Stimulated activated CD8-positive, alpha-beta memory T cell treated with anti-CD3 and anti-CD28 coated beads, Interleukin-12 subunit alpha, Interleukin-12 subunit beta, amount 100 ng/mL, for 24 hours (primary cell): ENCODE measurements at regions not wholly inside any gene's neighbourhood (a gene's known extent, or its start where the extent isn't known, plus 50 kb on each side); places are given as distances from the start of the nearest gene placed in this dataset.

Experiments
- DNase-seq: peaks from one replicate; pipeline ENCODE4 v3.0.0-alpha.2; 2020; ENCODE audit errors: extremely low read depth

DNA sequence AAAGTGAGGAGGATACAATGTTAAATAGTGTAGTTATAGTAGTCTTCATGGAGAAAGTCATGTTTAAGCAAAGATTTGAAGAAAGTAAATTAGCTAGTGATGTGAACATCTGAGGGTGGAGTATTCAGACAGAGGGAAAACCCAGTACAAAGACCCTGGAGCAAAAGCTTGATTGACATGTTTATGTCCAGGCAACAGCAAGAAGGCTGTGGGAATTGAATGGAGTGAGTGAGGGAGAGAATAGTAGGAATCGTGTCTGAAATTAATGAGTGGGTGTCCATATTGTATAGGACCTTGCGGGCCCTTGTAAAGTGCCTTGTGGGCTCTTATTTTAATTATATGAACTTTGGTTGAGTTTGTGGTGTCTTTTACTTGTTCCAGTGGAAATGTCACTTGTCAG, 424.1 kb upstream of the KIRREL3 start:
- DNase-seq, result no peak

- no peak for DNase-seq
Measured at GRCh38 chr11:127420139-127420538, 419.6 kb upstream of the KIRREL3 start.

- DNase-seq, result no peak
Measured at GRCh38 chr11:127412722-127413380, 412.3 kb upstream of the KIRREL3 start.

DNA sequence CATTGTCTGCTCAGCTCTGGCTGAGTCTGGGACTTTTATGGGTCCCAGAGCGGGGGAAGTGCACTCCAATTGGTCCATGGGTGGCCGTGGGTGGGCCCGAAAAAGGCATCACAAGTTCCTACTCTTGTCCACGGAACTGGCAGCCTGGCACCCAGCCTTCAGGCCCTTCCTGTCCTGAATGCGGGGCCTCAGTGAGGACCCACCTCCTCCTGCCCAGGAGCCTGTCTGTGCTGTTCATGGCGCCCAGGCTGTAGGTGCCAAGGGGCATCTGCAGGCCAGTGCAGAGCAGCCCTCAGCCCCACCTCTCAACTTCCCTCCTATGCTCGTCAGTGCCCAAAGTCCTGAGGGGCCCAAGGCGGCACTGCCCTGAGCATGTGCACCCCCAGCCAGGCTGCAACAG, 411.7 kb upstream of the KIRREL3 start:
- DNase-seq, result no peak

GRCh38 chr11:127411283-127411682, 410.7 kb upstream of the KIRREL3 start:
- DNase-seq, result no peak

DNA sequence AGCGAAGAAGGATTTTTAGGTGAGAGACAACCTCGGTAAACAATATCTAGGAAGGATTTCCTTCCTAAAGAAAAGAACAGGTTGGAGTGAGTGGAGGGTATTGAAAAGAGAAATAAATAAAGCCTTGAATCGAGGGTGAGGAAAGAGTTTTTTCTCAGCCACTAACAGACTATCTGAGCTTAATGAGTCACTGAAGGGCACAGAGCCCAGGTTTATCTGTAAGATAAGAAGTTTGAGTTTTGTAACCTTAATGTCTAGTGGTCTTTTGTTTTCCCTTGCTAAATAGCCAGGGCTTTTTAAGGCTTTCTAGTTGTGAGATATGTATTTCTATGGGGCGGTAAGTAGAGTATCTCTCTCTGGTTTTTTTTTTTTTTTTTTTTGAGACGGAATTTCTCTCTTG, 394.5 kb upstream of the KIRREL3 start:
- no peak for DNase-seq

GRCh38 chr11:127393460-127393997, 393.0 kb upstream of the KIRREL3 start:
- no peak for DNase-seq

DNA sequence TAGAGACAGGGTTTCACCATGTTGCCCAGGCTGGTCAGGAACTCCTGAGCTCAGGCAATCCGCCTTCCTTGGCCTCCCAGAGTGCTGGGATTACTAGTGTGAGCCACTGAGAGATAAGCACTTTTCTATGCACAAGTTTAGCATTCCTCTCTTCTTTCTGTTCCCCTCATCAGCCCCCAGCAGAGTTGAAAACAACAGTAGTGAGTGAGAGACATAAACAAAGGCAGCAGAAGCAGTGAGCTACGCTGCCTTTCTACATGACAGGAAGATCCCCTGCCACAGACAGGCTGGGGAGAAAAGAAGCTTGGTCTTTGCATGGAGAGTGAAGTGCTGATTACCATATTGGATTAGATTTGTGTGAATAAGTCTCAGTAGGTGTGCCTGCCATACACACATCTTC, 392.0 kb upstream of the KIRREL3 start:
- DNase-seq, result no peak

GRCh38 chr11:127390465-127390864, 389.9 kb upstream of the KIRREL3 start:
- DNase-seq, result no peak

DNA sequence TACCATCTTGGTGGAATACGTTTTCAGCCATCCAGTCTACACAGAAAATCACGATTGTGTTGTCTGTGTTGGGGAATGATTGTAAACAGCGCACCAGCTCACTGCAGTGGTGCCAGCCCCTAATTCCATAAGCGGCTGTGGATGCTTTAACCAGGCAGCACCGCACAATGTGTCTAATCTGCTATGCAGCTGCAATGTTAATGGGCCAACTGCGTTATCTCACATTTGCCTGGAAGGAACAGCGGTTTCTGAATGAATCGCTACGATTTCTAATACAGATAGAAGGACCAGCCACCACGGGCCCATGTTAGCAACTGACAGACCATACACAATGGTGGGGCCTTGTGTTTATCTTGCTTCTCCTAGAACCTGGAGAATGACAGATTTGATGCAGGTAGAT, 384.5 kb upstream of the KIRREL3 start:
- no peak for DNase-seq

DNA sequence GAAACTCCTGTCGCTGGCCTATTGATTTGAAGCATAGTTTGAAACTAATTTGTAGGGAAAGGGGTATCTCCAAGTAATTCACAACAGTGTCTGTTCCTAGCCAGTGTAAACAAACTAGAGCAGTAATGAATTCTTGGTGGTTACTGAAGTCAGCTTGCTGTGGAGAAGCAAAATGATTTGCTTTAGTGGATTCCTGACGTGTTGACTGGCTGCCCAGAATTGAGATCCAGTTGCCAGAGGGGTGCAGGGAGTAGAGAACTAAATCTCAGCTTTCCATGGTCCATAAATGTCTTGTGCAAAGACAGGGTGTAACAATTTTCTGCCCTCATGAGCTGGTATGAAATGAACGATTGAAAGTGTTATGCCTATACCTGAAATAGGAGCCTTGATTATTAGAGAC, 382.5 kb upstream of the KIRREL3 start:
- DNase-seq, result no peak

GRCh38 chr11:127381247-127381646, 380.7 kb upstream of the KIRREL3 start:
- DNase-seq, result no peak

GRCh38 chr11:127379686-127380085, 379.1 kb upstream of the KIRREL3 start:
- DNase-seq, result no peak

GRCh38 chr11:127376301-127376700, 375.7 kb upstream of the KIRREL3 start:
- no peak for DNase-seq

GRCh38 chr11:127369356-127369755, 368.8 kb upstream of the KIRREL3 start:
- no peak for DNase-seq

DNA sequence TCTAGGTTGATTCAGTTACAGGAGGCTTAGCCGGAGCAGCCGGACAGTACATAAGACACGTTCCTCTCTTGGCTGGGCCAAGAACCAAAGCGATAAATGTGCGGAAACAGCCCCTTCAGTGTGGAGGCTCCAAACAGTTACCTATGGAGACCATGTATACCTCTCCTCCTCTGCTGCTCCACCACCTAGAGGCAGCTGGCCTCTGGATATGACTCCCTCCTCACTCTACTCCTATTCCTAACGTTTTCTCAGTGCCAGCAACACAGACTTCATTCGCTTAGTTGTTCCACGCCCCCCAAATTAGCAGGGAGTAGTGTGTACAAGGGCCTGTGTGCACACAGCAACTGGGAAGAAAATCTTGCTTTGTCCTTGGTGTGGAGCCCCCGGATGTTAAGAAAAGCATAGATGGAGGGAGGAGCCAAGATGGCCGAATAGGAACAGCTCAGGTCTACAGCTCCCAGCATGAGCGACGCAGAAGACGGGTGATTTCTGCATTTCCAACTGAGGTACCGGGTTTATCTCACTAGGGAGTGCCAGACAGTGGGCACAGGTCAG, 362.3 kb upstream of the KIRREL3 start:
- no peak for DNase-seq

DNA sequence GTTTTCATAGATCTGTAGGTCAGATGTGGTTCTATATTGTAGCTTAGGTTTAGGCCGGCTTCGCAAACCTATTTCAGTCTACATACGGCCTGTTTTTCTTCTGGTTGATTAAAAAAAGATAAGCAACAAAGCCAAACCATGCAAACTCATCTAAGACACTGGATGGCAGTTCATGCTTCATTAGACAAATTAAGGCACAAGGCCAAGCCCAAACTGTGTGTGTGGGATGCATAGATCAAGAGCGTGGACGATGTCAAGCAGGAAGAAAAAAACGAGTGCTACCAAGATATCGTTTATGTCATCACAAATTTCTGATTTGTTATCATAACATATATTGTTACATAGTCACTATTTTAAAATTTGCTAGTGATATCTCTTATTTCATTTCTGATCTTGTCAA, 357.6 kb upstream of the KIRREL3 start:
- DNase-seq, result no peak

GRCh38 chr11:127350476-127350875, 349.9 kb upstream of the KIRREL3 start:
- DNase-seq, result no peak

- no peak for DNase-seq
Measured at GRCh38 chr11:127345819-127346459, 345.4 kb upstream of the KIRREL3 start.

DNA sequence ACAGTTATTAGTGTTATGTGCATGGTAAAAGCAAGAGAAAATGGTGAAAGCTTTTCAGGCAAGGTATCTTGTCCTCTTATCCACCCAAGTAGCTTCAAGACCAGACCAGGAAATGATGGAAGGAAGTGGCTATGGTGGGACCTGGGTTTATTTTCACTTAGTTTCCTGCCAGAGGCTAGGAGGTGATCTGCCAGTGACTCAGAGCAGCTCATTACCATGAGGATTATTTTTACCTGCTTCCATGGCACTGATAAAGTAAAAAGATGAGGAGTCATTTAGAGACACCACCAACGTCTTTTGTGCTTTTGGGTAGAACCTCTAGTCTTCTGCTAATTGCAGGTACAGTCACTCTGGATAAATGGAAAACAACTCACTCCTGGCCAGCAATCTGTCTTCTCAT, 339.9 kb upstream of the KIRREL3 start:
- no peak for DNase-seq

DNA sequence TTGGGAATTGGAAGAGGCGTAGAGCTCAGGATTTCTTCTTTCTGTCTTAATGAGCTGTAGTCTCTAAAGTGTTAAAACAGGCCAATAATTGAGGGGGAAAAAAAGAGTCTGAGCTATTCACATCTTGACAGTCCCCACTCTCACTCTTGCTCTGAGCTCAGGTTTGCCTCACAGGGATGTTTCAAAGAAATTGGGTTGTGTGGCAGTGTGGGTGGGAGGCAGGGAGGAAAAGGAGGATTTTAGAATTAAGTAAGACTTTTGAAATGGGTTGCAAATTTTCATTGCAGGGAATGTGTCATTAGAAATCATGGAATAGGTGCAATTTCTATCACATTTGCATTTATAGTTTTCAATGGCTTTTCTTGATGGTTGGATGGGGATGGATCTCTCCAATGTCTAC, 338.8 kb upstream of the KIRREL3 start:
- no peak for DNase-seq

DNA sequence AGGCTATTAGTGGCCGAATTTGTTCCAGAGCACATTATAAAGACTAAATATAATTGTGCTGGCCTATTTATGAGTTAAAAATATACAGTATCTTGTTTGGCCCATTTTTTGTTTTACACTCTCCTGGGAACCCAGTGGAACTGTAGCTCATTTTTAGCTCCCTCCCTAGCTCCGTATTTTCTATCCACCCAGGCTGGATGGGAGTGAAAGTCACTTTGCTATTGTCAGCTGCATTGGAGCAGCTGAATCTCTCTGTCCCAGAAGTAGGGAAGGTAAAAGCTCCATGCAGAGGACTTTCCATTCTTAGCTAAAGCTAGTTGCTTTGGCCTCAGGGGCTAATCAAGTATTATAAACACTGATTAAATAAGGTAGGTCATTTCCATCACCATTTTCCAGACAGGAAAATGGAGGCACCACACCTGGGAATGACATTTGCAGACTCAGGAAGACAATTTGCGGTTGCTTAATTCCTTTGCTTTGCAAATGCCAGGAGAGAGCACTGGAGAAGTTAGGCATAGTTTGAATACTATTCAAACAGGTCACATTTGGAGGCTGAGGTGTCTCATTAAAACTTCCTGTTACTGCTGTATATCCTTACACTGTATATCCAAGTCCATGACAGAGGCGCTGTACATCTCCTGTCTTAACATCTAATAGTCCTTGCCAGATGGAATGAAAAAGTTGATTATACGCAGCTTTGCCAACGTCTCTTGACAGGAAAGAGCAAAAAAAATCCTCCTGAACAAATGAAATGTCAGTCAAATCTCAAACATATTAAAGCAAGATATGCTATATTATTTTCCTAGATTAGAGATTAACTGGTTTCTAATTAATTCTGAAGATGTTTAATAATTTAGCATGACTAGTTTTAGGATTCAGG, 338.1 kb upstream of the KIRREL3 start:
- no peak for DNase-seq
